ENCODE measurements at regions not wholly inside any gene's neighbourhood (a gene's known extent, or its start where the extent isn't known, plus 50 kb on each side); places are given as distances from the start of the nearest gene placed in this dataset.
A peak's percentile ranks its signal among the peaks of the same experiment; 100 is the strongest.

DNA sequence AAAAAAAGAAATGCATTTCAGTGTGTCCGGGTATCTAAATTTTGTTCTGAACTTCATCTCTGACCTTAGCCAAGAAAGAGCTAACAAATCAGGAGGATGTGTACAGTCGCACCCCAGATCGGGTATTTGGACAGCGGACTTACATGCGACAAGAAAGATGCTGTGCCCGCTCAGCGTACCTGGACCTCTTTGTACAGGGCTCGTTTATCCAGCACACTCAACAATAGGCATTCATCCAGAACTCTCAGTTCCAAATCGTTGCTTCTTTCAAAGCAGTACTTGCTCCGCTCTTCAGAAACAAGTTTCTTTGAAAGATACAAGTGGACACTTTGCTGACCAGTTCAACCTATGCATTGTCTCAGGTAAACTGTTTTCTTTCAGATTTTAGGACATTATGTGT, 191.7 kb downstream of the LY86 start:
- no peak for DNase-seq (ENCODE audit: extremely low read depth in 1 of 2, low read depth in 1 of 2)

DNA sequence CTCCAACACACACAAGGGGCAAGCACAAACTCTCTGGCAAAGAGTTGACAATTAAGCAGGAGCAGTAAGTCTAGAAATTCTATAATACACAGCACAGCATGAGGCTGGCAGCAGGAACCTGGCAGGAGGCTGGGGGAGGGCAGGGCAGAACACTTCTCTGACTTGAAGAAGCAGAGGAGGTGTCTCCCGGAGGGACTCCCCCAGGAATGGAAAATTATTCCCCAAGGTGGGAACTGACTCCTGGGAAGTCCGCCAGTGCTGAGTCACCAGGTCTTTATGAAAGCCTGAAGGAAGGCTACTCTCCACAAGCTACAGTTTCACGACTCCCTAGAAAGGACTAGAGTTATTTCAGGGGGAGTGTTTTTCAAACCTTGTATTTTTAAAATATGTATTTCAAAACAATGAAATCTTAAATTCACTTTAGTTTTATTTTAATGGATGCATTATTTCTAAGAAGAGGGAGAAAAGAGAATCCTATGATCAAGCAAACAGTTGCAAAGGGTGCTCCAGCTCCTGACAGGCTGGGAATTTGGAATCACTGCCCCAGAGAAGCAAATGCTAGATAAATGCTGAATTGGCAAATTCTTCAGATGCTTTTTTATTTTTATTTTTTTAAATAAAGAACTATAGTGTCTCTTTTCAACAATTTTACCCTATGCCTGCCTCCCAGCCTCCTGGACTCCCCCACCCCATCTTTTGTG, 192.8 kb downstream of the LY86 start:
- DNase-seq (ENCODE audit: extremely low read depth in 1 of 2, low read depth in 1 of 2): no peak

DNA sequence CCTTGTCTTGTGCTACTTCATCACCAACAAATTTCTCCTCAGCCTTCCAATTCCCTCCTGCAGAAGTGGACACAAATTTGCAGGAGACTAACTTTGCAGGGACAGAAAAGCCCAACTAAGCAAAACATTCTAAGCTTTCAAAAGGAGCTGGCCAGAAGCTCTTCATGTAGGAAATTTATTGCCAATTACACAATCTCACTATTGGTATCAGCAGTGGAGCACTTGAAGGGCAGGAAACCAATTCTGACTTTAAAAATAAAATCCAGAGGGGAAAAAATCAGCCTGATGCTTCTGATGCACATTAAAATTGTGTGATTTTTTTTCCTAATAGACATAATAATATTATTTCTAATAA, 193.3 kb downstream of the LY86 start:
- no peak for DNase-seq (ENCODE audit: extremely low read depth in 1 of 2, low read depth in 1 of 2)

DNA sequence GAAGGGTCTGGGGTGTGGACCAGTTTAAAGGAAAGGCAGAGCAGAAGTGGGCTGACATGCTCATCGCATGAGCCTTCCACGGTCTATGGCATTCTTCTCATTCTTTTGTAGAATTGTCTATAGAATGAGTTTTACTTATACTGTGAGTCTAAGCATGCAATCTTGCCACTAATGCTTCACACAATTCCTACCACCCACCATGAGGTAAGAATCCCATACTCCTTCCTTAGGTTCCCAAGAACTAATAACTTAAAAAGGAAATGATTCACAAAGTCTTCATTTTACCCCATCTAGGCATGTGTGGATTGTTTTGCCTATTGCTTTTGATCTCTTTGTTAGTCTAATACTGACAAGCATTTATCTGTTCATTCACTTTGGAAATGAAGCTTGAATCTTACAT, 195.2 kb downstream of the LY86 start:
- no peak for DNase-seq (ENCODE audit: extremely low read depth in 1 of 2, low read depth in 1 of 2)

DNA sequence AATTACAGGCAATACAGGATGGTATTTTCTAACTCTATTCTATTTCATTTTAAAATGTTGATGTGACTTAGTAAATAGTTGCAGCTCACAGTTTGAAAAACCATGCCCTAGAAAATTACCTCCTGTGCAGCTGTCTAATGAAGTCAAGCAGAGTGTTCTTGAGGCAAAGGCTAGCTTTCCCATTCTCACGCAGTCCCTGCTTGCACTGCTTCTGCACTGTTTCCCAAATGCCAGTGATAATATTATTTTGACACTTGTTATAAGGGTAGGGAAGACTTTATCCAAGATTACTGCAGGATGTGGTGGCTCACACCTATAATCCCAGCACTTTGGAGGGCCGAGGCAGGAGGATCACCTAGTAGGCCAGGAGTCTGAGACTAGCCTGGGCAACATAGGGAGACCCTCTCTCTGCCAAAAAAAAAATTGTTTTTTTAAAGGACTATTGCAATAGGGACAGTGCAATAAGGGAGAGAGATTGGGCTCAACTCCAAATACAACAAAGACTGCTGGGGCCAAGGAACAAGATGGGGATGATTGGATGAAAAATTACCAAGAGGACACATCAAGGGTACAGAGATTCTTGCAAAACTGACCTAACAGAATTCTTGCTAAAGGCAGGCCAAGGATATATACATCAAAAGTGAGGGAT, 196.1 kb downstream of the LY86 start:
- DNase-seq (ENCODE audit: extremely low read depth in 1 of 2, low read depth in 1 of 2): no peak

DNA sequence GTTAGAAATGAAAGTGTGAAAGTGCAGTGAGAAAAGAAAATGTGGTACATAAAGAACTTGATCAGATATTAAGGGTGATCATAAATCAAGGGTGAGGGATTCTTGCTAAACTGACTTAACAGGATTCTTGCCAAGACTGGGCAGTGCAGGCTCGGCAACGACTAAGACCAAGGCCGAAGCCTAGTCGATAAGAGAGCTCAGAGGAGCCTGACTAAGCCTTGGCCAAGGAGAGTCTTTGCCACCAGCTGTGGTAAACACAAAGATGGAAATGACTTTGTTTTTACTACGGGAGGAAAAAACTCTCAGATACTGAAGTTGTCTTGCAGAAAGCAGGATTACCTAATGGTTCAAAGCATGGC, 196.6 kb downstream of the LY86 start:
- no peak for DNase-seq (ENCODE audit: extremely low read depth in 1 of 2, low read depth in 1 of 2)

DNA sequence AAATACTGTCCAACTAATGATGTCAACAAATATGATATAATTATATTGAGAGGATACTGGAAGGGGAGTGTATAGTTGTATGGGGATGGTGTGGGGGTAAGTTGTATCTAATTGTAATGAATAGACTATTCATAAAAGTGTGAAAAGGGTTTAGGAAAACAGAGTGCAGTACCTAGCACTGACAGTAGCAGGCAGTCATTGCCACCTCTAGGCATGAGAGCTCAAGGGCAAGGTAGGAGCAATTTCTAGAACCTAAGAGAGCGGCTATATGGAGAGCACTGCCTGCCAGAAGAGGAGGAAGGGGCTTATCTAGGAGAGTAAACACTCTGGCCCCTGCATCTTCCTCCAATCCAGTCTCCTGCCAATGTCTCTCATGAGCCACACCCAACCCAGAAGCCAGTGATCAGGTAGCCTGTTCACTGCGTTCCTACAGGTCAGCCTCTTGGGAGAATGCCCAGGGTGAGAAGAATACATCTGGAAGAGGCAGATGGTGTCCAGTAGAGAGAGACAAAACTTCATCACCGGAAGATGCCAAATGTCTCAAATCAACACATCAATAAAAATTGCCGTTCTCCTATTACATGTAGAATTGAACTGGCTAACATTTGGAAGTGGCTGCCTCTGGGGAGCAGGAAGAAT, 200.0 kb downstream of the LY86 start:
- no peak for DNase-seq (ENCODE audit: extremely low read depth in 1 of 2, low read depth in 1 of 2)

DNA sequence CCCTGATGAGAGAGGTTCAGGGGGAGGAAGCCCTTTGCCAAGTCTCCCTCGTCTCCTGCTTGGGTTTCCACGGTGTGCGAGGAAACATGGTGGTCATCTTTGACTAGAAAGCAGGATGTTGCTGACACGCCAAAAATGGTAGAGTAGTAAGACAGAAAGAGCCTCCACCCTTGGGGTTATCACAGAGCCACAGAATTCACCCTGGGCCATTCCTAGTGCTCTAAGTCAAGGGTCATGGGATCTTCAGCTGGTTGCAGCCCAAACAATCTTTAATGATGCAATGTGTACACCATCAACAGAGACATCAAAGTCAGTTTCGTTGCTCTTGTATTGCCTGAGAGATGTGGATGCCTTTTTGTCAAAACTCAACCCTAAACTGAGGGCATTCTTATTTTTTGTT, 201.9 kb downstream of the LY86 start:
- DNase-seq (ENCODE audit: extremely low read depth in 1 of 2, low read depth in 1 of 2): no peak

DNA sequence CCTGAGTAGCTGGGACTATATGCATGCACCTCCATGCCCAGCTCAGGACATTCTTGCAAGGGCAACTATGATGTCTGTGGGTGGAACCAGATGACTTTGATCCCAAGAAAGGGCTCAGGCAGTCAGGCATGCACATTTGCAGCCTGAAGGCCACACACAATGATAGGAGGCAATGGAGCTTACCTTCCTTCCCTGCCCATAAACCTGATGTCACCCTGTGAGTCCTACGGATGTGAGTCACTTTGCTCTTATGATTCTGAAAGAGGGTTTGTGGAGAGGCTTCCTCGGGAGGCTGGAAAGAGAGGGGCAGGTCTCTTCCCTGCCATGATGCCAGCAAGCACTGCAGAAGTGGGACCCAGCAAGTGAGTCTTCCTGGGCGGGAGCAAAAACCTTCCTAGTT, 202.4 kb downstream of the LY86 start:
- no peak for DNase-seq (ENCODE audit: extremely low read depth in 1 of 2, low read depth in 1 of 2)

DNA sequence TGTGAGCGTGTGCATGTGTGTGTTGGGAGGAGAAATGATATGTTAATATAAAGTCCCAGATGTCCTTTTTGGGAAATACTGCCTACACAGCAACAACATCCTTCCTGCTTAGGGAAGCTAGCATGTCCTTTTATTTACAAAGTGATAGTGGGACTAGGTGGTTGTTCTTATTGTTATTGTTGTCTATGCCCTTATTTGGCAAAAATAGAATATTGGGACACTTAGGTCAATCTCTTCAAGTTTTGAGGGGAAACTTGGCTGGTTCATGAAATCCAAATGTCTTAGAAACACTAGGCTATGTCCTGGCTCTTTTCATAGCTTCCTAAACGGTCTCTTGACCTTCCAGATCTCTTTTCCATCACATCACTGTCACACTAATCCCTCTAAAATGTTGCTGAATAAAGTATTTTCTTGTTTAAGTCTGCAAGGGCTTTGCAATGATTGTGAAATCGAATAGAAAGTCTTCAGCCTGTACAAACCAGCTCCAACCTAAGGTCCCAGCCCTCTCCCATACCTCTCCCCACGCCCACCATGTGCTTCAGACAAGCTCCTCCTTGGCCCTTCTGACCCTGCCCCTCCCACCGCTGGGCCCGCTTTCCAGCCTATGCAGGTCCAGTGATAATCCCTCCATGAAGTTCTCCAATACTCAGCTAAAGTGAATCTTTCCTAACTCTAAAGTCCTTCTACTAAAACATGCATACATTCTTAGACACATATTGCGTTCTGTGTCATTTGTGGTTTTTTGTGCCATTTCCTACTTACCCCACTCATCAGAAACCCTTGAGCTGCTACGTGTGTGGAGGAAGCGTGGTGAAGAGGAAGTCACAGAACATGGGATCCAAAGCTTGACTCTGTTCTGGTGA, 205.1 kb downstream of the LY86 start:
- no peak for DNase-seq (ENCODE audit: extremely low read depth in 1 of 2, low read depth in 1 of 2)

DNA sequence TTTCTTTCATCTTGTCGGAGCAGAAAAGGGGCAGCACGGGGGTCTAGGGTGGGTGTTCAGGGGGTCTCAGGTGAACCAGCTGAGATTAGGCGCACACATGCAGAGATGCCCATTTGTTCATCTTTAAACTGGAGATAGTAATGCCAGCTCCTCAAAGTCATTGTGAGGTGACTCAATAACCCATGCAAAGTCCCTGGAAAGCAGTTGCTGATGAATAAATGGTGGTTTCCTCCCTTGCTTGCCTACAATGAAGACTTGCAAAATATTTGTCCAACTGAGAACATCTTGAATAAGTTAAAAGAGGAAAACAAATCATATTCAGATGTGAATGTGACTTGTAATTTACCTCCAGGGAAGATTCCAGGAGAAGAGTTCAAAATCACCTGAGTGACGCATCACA, 206.9 kb downstream of the LY86 start:
- no peak for DNase-seq (ENCODE audit: extremely low read depth in 1 of 2, low read depth in 1 of 2)

DNA sequence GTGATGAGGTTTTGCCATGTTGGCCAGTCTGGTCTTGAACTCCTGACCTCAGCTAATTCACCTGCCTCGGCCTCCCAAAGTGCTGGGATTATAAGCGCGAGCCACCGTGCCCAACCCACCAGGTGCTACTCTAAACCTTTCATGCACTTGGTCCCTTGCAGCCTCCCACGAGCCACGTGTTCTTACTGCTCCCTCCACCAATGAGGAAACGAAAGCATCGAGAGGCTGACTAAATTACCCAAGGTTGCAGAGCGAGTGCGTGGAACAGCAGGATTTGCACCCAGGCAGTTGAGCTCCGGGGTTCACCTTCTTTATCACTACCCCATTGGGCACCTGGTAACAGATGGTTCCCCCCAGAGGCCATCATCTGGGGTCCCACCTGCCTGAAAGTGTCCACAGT, 208.3 kb downstream of the LY86 start:
- DNase-seq (ENCODE audit: extremely low read depth in 1 of 2, low read depth in 1 of 2): no peak

DNA sequence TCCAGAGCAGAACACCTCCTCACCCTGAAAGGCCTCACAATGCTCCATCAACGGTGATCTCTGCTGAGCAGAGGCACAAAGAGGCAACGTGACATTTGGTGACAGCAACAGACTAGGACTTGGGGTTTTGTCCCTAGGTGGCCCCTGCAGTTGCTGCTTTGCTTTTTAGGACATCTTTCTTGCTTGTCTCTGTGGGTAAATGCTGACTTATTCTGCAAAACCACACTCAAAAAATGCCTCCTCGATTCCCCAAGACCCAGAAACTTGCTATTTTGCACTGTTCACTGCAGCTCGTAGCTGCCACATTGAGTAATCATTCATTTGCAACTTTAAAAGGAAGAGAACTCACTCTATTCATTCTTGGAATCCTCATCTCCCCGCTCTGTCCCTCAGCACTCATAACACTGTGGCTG, 209.9 kb downstream of the LY86 start:
- peak in 1 of 2 donors; percentile 28 for DNase-seq (ENCODE audit: extremely low read depth in 1 of 2, low read depth in 1 of 2)

DNA sequence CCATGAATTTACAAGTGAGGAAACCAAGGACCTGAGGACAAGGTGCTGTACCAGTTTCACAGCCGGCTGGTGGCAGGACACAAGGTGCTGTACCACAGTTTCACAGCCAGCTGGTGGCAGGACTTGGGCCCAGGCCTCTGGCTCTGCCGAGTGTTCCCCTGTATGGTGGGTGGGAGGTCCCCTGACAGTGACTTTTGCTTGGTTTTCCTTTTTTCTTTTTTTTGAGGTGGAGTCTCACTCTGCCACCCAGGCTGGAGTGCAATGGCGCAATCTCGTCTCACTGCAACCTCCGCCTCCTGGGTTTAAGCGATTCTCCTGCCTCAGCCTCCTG, 212.4 kb downstream of the LY86 start:
- no peak for DNase-seq (ENCODE audit: extremely low read depth in 1 of 2, low read depth in 1 of 2)

DNA sequence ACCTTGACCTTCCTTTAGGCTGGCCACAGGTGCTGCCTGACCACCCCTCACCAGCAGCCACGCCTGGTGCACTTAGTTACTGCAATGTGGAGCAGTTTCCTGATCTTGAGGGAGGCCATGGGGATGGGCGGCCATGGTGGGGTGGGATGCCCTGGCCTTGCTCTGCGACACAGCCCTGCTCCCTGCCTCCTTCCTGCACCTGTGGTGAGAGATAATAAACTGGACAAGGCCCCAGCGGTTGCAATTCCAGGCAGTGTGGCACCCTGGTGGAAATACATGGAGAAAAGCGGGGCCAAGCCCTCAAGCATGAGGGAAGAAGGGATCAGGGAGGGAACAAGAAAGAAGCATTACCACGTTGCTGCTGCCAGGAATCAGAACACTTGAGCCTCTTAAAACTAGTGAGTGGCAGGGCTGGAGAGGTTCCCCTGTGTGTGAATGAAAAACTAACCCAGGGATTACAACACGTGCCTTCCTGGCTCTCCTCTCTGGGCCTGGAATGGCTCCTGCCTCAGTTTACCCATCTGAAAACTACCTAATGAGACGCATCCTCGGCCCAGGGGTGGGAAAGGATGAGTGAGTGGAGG, 213.2 kb downstream of the LY86 start:
- no peak for DNase-seq (ENCODE audit: extremely low read depth in 1 of 2, low read depth in 1 of 2)

DNA sequence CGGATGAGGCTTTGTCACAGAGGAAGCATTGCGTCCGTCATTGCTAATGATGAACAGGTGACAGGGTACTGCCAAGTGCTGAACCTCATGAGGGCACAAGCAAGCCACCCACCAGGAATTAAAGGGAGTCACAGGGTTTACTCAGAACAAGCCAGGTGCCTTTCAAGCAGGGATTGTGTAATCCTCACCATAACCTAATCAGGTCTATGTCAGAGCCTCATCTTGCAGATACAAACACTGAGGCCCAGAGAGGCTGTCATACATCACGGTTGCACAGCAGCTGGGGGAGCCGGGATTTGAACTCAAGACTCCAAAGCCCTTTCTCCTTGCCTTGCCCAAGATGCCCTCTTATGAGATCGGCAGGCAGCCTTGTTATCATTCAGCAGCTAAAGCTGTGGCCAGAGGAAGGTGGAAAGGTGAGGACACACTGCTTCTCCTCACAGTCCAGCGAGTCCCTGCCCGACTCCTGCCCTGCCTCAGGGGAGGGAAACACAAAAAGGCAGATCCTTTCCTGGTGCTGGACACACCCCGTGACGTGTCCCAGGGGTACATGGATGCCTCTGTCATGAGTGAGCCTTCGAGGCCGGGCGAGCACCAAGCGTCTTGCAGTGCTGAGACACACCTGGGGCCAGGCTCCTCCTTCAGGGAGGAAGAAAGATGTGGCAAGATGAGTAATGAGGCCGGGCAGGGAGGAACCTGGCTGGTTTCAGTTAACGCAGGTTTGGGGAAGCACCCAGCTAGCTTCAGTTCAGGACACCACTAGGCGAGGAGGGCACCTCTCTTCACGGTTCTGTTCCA, 214.9 kb downstream of the LY86 start:
- DNase-seq (ENCODE audit: extremely low read depth in 1 of 2, low read depth in 1 of 2): no peak

DNA sequence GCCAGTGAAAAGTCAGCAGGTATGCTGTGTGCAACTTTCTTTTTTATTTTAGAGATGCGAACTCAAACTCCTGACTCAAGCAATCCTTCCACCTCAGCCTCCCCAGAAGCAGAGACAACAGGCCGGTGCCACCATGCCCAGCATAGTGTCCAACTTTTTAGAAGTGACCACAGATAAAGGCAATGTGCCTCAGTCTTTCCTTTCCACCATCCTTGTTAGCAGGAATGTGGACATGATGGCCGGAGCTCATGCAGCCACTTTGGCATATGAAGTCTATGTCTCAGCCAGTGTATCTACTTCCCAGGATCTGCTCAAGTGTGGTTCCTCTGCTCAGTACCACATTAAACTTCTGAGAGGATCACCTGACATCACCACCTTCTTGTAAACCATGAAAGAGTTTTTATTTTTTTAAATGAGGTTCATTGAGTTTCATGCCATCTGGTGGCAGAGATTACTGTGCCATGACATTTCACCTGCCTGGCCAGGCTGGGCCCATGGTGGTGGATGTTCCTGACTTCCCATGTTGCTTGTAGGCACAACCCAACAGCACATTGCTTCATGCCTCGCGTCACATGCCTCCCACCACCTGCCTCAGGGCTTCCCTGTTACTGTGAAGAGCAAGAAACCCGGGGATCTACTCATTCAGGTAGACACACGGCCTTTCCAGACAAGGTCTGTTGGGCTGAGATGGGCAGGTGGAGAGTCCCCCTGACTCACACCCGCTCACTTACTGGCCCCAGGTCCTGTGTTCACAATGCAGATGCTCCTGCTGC, 216.5 kb downstream of the LY86 start:
- DNase-seq (ENCODE audit: extremely low read depth in 1 of 2, low read depth in 1 of 2): no peak

DNA sequence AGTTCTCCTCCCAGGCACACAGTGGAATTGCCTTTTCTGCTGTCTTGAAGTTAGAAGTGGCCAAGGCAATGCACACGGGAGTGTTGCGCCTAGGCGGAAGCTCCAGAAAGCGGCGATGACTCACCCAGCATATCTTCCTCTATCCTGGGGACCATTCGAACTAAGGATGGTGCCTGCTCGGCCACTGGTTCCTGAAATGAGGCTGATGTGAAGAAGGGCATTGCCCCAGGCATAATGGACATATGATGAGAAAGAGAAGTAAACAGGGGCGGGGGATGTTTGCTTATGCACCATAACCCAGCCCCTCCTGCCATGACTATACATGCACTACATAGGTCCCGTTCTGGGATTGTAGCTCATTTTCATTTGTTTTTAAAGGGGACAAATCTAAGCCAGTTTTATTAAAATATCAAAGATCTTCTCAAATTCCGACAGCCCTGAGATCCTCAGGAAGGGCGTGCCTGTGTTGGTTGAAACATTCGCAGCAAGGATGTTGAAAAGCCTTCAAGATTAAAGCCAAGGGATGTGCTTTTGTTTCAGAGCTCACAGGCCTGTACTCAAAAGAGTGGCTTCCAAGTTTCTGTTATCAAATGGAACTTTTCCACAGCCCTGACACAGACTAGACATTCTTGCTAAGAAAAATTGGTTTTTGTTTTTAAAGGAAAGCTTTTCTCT, 218.5 kb downstream of the LY86 start:
- no peak for DNase-seq (ENCODE audit: extremely low read depth in 1 of 2, low read depth in 1 of 2)

DNA sequence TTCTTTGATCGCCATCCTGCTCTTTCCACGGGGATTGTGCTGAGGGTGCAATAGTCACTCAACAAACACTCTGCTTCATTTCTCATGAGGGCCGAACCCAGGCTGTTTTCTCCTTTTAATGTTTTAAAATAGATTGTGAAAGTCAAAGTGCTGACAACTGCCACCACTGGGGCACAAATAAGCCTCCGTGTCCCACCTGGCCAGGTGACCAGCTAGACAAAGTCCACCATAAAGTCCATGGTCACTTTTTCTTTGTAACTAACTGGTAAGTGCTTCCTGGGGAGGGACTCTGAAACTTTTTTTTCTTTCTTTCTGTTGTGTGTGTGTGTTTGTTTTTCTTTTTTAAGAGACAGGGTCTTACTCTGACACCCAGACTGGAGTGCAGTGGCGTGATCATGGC, 219.8 kb downstream of the LY86 start:
- DNase-seq (ENCODE audit: extremely low read depth in 1 of 2, low read depth in 1 of 2): no peak

Measured in stimulated activated CD8-positive, alpha-beta memory T cell treated with anti-CD3 and anti-CD28 coated beads, Interleukin-7, amount 100 ng/mL, for 48 hours (primary cell).